Prostate gland (tissue), 2 donors: ENCODE measurements at regions not wholly inside any gene's neighbourhood (a gene's known extent, or its start where the extent isn't known, plus 50 kb on each side); places are given as distances from the start of the nearest gene placed in this dataset.

Experiments
- POLR2AphosphoS5 ChIP-seq: sonication (generic); formaldehyde crosslinking; IDR thresholded peaks from one replicate; pipeline ENCODE4 v1.6.1; 2017; ENCODE audit warnings: antibody characterized with exemption
- TF ChIP-seq, protein P1 (sequence below), 4 experiments: fragments of 200-600 bp in 2 of 4; fragments of 450-650 bp in 2 of 4; sonication (generic) in 2 of 4; IDR thresholded peaks; 1 replicate in 3 of 4; 2 replicates in 1 of 4; pipeline ENCODE4 v1.5.1; 2016 to 2019; ENCODE audit warnings: antibody characterized with exemption in 4 of 4, mild to moderate bottlenecking in 2 of 4, moderate library complexity in 2 of 4

DNA sequence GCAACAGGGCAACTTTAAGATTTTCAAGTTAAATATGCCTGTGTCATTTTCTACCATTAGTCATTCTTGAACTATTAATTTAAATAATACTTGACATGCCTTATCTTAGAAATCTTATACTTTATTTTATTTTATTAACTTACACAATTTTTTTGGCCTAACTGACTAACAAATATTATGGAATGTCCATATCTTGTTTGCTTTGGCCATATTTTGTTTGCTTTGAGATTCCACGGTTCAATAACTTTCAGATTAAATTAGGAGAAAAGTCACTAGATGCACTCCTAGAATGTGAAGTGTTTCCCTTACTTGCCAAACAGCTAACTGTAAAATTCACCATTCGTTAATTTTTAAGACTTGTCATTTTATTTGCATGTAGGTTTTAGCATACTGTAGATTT lies 684.0 kb upstream of the MANEA start:
- TF ChIP-seq, protein P1, sequence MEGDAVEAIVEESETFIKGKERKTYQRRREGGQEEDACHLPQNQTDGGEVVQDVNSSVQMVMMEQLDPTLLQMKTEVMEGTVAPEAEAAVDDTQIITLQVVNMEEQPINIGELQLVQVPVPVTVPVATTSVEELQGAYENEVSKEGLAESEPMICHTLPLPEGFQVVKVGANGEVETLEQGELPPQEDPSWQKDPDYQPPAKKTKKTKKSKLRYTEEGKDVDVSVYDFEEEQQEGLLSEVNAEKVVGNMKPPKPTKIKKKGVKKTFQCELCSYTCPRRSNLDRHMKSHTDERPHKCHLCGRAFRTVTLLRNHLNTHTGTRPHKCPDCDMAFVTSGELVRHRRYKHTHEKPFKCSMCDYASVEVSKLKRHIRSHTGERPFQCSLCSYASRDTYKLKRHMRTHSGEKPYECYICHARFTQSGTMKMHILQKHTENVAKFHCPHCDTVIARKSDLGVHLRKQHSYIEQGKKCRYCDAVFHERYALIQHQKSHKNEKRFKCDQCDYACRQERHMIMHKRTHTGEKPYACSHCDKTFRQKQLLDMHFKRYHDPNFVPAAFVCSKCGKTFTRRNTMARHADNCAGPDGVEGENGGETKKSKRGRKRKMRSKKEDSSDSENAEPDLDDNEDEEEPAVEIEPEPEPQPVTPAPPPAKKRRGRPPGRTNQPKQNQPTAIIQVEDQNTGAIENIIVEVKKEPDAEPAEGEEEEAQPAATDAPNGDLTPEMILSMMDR (IDR thresholded peaks at IDR 0.05): no peak
- TF ChIP-seq POLR2AphosphoS5: no peak
